ENCODE measurements at regions not wholly inside any gene's neighbourhood (a gene's known extent, or its start where the extent isn't known, plus 50 kb on each side); places are given as distances from the start of the nearest gene placed in this dataset.

DNA sequence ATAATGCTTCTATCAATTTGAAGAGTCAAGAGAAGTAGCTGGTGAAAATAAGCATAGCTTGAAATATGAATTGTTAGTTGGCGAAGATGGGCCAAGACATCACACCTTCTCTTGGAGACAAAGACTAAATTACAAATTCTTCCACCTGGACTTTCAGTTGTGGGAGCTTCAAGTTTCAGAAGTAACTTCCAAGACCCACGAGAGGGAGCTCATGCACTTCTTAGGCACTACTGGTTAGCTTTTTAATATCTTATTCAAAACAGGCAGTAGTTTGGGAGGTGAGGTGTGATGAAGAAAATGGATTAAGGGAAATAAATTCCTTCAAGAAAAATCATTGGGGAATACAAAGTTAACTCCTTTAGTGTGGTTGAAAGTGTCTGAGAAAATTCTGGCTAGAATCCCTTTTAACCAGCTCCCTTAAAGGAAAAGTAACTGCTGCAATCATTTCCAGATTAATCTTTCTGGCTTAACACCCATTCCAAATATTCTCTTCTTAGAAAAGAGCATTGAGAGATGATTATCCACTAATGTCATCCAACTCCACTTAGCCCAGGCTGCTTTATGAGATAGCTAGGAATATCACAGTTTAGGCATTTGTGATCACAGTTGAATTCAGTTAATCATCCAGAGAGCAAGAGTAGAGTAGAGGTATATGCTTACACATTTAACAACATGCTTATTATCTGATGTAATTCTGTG lies 139.5 kb upstream of the DMRTA1 start:
- Histone ChIP-seq H3K36me3 (ENCODE audit: control insufficient read depth, insufficient read depth, low read length) (no peaks in the 10 kb centered on the region), H3K4me3 (replicated peaks; ENCODE audit: low read depth, low read length) (no peak overlapping the region), H3K27me3 (replicated peaks; ENCODE audit: control insufficient read depth, insufficient read depth, low read length) (no peaks in the 10 kb centered on the region)
- DNase-seq (ENCODE audit: extremely low read depth, insufficient read length) = no peak
- TF ChIP-seq, protein P1, sequence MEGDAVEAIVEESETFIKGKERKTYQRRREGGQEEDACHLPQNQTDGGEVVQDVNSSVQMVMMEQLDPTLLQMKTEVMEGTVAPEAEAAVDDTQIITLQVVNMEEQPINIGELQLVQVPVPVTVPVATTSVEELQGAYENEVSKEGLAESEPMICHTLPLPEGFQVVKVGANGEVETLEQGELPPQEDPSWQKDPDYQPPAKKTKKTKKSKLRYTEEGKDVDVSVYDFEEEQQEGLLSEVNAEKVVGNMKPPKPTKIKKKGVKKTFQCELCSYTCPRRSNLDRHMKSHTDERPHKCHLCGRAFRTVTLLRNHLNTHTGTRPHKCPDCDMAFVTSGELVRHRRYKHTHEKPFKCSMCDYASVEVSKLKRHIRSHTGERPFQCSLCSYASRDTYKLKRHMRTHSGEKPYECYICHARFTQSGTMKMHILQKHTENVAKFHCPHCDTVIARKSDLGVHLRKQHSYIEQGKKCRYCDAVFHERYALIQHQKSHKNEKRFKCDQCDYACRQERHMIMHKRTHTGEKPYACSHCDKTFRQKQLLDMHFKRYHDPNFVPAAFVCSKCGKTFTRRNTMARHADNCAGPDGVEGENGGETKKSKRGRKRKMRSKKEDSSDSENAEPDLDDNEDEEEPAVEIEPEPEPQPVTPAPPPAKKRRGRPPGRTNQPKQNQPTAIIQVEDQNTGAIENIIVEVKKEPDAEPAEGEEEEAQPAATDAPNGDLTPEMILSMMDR (IDR thresholded peaks at IDR 0.05; ENCODE audit: insufficient read depth, low read length, poor library complexity, severe bottlenecking) = peak; percentile 32

DNA sequence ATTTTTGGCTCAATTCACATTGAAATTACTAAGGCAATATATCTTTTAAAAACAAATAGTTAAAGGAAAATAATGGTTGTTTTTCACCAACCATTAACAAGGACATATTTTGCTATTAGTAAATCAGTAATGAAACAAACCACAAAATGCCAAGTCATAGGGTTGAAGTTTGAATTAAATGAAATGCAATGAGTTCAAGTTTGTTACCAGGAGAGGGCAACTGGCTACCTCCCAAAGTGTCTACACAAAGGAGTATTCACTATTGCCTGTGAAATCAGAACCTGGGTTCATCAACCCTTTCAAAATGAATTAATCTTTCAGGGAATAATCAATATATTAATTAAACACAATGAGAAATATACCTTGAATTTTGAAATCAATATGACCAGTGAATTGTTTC lies 138.4 kb upstream of the DMRTA1 start:
- Histone ChIP-seq H3K4me3 (replicated peaks; ENCODE audit: low read depth, low read length) (no peak overlapping the region), H3K36me3 (ENCODE audit: control insufficient read depth, insufficient read depth, low read length) (no peaks in the 10 kb centered on the region), H3K27me3 (replicated peaks; ENCODE audit: control insufficient read depth, insufficient read depth, low read length) (no peaks in the 10 kb centered on the region)
- DNase-seq (ENCODE audit: extremely low read depth, insufficient read length) = no peak
- TF ChIP-seq, protein P1 (IDR thresholded peaks at IDR 0.05; ENCODE audit: insufficient read depth, low read length, poor library complexity, severe bottlenecking) = no peak

DNA sequence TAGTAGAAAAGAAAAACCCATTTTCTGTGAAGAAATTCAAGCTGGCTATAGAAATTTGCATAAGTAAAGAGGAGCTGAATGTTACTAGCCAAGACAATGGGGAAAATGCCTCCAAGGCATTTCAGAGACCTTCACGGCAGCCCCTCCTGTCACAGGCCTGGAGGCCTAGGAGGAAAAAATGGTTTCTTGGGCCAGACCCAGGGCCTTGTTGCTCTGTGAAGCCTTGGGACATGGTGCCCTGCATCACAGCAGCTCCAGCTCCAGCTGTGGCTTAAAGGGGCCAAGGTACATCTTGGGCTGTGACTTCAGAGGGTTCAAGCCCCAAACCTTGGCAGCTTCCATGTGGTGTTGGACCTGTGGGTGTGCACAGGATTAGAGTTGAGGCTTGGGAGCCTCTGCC lies 130.0 kb upstream of the DMRTA1 start:
- Histone ChIP-seq H3K36me3 (ENCODE audit: control insufficient read depth, insufficient read depth, low read length) (no peaks in the 10 kb centered on the region), H3K4me3 (replicated peaks; ENCODE audit: low read depth, low read length) (no peak overlapping the region), H3K27me3 (replicated peaks; ENCODE audit: control insufficient read depth, insufficient read depth, low read length) (no peaks in the 10 kb centered on the region)
- DNase-seq (ENCODE audit: extremely low read depth, insufficient read length) = no peak
- TF ChIP-seq, protein P1 (IDR thresholded peaks at IDR 0.05; ENCODE audit: insufficient read depth, low read length, poor library complexity, severe bottlenecking) = no peak

DNA sequence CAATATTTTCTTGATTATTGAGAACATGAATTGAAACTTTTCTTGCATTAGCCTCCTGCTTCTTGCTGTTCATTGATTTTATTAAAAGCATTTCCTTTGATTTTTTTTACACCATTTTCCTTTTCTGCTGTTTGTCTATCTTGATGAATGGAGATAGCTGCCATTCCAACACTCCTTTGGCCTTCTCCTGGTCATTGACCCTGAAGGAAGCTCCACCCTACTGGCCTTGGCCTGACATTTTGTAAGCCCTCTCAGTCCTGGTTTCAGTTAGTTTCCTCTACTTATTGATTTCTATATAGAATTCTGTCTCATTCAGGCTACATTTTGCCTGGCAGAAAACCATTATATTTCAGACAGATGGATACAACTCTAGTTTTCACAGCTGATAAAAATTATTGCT lies 115.1 kb upstream of the DMRTA1 start:
- no peak overlapping the region for H3K4me3 ChIP-seq (replicated peaks; ENCODE audit: low read depth, low read length)
- TF ChIP-seq, protein P1 (IDR thresholded peaks at IDR 0.05; ENCODE audit: insufficient read depth, low read length, poor library complexity, severe bottlenecking) = no peak
- H3K27me3 ChIP-seq (replicated peaks; ENCODE audit: control insufficient read depth, insufficient read depth, low read length) = no peaks in the 10 kb centered on the region
- DNase-seq (ENCODE audit: extremely low read depth, insufficient read length) = no peak
- H3K36me3 ChIP-seq (ENCODE audit: control insufficient read depth, insufficient read depth, low read length) = no peaks in the 10 kb centered on the region

DNA sequence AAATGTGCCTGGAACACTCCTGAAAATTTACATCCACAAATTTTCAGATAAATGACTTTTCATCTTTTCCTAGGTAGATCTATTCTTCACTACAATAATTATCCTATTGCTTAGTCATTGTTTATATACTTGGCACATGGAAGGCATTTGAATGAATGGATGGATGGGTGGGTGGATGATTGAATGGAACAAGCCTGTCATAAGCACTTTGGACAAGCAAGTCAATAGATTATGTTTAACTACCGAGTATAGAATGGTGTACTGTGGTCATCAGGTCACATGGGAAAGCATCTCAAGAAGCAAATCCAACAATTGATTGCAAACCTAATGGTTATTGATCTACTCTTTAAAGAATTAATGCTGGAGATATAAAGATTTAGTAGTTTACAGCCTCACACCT lies 114.4 kb upstream of the DMRTA1 start:
- DNase-seq (ENCODE audit: extremely low read depth, insufficient read length) = no peak
- no peak overlapping the region for H3K4me3 ChIP-seq (replicated peaks; ENCODE audit: low read depth, low read length)
- TF ChIP-seq, protein P1 (IDR thresholded peaks at IDR 0.05; ENCODE audit: insufficient read depth, low read length, poor library complexity, severe bottlenecking) = no peak
- H3K36me3 ChIP-seq (ENCODE audit: control insufficient read depth, insufficient read depth, low read length) = no peaks in the 10 kb centered on the region
- no peaks in the 10 kb centered on the region for H3K27me3 ChIP-seq (replicated peaks; ENCODE audit: control insufficient read depth, insufficient read depth, low read length)

DNA sequence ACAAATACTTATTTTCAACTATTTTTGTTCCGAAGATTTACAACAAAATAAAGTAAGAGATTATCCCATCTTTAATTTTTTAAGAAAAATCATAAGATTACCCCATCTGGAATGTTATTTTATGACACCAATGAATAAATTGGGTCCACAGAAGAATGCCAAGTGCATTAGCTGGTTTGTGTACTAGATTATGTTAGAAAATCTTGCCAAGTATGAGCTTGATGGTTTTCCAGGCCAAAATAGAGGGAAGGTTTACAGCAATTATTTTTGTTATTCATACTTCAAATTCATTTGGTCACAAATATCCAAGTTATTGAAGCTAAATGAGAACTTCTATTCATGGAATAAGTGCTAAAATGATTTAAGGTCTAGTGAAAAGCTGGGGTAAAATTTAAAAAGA lies 109.4 kb upstream of the DMRTA1 start:
- Histone ChIP-seq H3K27me3 (replicated peaks; ENCODE audit: control insufficient read depth, insufficient read depth, low read length) (no peaks in the 10 kb centered on the region), H3K4me3 (replicated peaks; ENCODE audit: low read depth, low read length) (no peak overlapping the region), H3K36me3 (ENCODE audit: control insufficient read depth, insufficient read depth, low read length) (no peaks in the 10 kb centered on the region)
- DNase-seq (ENCODE audit: extremely low read depth, insufficient read length) = no peak
- TF ChIP-seq, protein P1 (IDR thresholded peaks at IDR 0.05; ENCODE audit: insufficient read depth, low read length, poor library complexity, severe bottlenecking) = no peak
